PC-9 (cell line): ENCODE measurements at regions not wholly inside any gene's neighbourhood (a gene's known extent, or its start where the extent isn't known, plus 50 kb on each side); places are given as distances from the start of the nearest gene placed in this dataset.

Source experiments
- CTCF ChIP-seq: fragments of 200-600 bp; sonication (generic); conservative IDR thresholded peaks from 2 replicates; pipeline ENCODE4 v1.6.1; 2017; ENCODE audit warnings: mixed run types, antibody characterized with exemption, mild to moderate bottlenecking, moderate library complexity
- EZH2 ChIP-seq: fragments of 200-600 bp; sonication (generic); IDR thresholded peaks from 2 replicates; pipeline ENCODE4 v1.8.0; 2017; ENCODE audit warnings: antibody characterized with exemption, low read depth

GRCh38 chr4:125741825-125742452 is 427.2 kb downstream of the FAT4 start:
- TF ChIP-seq CTCF = peak; percentile 83
- TF ChIP-seq EZH2 = no peak
